Peyer's patch (tissue), 4 donors: ENCODE measurements at regions not wholly inside any gene's neighbourhood (a gene's known extent, or its start where the extent isn't known, plus 50 kb on each side); places are given as distances from the start of the nearest gene placed in this dataset.

ENCODE experiments used
- POLR2A ChIP-seq, 2 donors: fragments of 450-650 bp; IDR thresholded peaks; one replicate each; pipeline ENCODE4 v1.5.1; 2017; ENCODE audit warnings: antibody characterized with exemption in 2 of 2, mild to moderate bottlenecking in 2 of 2, moderate library complexity in 2 of 2
- TF ChIP-seq, protein P1 (sequence below), 6 experiments: fragments of 450-650 bp in 4 of 6; fragments of 200-600 bp in 2 of 6; sonication (generic) in 1 of 6; IDR thresholded peaks; one replicate each; pipeline ENCODE4 v1.5.1; 2017 to 2019; ENCODE audit warnings: antibody characterized with exemption in 6 of 6, mild to moderate bottlenecking in 3 of 6, moderate library complexity in 1 of 6

DNA sequence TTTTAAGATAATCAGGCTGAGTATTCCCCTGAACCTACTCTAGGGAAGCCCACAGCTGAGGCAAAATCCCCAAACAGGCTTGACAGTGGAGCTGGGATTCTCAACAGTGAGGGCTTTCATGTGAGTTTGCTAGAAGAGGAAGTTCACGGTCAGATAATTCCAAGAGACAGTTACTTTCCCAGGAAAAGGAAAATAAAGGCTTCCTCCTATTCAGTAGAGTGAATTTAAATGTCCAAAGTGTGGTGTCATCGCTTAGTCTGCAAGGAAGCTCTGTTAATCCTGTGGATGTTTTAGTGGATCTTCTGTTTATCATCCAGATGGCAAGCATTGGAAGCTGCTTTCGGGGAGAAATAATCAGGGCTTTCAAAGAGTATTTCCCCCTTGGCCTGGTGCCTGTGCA, 119.8 kb downstream of the RPIA start:
- TF ChIP-seq, protein P1, sequence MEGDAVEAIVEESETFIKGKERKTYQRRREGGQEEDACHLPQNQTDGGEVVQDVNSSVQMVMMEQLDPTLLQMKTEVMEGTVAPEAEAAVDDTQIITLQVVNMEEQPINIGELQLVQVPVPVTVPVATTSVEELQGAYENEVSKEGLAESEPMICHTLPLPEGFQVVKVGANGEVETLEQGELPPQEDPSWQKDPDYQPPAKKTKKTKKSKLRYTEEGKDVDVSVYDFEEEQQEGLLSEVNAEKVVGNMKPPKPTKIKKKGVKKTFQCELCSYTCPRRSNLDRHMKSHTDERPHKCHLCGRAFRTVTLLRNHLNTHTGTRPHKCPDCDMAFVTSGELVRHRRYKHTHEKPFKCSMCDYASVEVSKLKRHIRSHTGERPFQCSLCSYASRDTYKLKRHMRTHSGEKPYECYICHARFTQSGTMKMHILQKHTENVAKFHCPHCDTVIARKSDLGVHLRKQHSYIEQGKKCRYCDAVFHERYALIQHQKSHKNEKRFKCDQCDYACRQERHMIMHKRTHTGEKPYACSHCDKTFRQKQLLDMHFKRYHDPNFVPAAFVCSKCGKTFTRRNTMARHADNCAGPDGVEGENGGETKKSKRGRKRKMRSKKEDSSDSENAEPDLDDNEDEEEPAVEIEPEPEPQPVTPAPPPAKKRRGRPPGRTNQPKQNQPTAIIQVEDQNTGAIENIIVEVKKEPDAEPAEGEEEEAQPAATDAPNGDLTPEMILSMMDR (IDR thresholded peaks at IDR 0.05) = no peak
- TF ChIP-seq POLR2A (IDR thresholded peaks at IDR 0.05) = no peak
